ENCODE measurements at regions not wholly inside any gene's neighbourhood (a gene's known extent, or its start where the extent isn't known, plus 50 kb on each side); places are given as distances from the start of the nearest gene placed in this dataset.

DNA sequence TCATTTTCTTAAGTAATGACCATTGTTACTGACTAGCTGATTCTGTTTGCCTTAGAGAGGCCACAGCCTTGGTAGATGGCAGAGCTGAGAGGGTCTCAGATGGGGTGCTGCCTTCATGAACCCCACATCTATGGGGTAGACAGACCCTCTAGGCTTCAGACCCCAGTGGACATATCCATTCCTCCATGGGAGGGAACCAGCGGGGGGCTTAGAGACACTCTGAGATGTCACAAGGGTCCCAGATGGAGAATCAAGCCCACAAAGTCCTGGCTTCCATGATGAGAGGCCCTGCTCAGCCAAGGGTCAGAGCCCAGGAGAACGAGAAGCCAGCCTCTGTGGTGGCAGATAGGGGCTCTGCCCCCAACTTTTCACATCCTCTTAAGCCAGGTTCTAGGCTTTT, 408.6 kb downstream of the TCERG1L start:
- ATAC-seq (no peak), DNase-seq (no peak)

DNA sequence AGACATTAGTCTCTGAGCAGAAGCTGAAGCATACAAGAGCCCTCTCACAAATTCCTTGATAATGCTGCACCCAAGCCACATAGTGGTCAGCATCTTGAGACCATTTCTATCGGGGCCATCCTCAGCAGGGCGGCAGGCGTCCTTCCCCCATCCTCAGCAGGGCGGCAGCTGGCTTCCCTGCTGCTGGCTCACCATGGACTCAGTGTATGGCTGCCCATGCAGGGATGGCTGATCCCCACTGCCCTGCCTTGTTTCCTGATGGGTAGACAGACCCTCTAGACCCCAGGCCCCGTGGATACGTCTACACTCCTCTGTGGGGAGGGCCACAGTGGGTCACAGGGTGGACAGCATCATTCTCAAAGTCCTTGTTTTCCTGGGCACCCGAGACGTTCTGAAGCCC, 406.8 kb downstream of the TCERG1L start:
- ATAC-seq, result no peak
- DNase-seq, result no peak

DNA sequence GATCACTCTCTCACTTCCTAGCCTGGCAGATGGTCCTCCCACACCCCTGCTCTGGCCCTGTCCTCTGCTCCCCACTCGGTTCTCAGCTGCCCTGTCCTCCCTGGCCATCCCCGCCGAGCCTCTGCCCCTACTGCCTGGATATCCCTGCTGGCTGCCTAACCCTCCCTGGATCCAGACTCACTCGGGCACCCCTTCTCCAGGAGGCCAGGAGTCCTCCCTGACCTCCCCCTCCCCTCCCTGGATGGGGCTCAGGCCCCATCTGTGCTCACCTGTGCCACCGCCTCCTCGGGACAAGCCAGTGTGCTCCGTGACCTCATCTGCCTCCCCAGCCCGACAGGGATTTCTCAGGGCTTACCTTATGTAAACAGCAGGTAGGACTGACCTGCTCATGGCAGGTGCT, 406.1 kb downstream of the TCERG1L start:
- no peak for DNase-seq
- ATAC-seq, result no peak

DNA sequence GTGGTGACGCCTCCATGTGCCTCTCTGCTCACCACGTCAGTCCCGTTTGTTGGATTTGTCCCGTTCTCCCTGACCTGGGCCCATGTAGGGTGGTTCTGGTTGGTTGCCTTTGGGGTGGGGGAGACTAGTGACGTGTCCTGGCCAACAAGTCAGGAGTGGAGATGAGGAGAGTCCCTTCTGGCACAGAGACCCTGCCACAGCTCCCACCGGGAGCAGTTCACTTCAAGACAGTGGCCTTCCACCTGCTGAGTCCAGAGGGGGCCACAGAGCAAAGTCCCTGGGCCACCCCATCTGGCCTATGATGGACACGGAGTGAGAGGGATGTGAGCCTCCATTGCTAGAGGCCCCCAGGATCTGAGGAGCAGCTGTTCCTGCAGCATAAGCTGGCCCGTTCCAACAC, 405.6 kb downstream of the TCERG1L start:
- ATAC-seq (no peak), DNase-seq (no peak)

DNA sequence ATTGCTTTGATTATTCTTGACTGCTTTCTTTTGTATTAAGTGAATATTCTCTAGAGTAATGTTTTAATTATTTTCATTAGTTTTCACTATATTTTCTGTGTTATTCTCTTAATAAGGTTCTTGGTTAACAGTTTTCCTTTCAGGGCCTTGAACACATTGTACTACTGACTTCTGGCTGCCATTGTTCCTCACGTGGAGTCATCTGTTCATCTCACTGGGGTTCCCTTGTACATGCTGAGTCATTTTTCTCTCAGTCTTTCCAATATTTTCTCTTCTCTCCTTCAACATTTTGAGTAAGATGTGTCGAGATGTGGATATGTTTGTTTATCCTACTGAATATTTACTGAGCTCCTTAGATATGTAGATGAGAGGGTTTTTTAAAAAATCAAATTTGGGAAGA, 400.7 kb downstream of the TCERG1L start:
- ATAC-seq, result no peak

DNA sequence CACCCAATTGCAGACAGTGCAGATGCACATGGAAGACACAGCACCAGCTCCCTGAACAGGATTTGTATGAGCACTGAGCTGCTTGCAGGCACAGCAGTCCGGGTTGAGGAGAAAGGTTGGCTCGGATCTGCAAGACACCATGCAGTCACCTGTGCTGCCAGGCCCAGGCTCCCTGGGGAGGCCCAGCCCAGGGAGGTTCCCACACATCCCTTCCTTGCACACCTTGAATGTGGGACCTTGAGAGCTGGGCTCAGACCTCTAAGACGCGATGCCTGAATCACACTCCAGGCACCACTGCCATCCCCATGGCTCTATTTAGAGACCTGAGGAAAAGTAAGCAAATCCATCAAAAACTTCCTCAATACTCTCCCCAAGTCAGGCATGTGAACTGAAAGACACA, 397.7 kb downstream of the TCERG1L start:
- ATAC-seq (no peak), DNase-seq (no peak)

More for the DNA sequence above, 400.7 kb downstream of the TCERG1L start:
- no peak for DNase-seq

DNA sequence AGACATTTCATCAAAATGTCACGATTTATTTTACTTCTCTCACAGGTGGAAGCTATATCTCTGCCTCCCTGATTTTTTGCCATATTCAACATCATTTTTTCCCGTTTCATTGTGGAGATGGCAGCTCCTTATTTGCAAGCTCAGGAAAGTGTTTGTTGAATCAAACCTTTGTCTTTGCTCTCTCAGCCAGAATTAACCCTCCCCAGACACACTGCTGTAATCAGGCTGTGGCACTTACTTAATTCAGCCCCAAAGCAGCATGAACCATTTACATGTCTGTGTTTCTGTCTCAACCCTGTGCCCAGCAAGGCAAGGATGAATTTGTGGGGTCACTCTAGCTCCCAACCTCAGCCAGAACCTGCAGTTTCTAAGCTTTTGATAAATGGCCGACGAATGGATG, 397.2 kb downstream of the TCERG1L start:
- DNase-seq (no peak), ATAC-seq (no peak)

DNA sequence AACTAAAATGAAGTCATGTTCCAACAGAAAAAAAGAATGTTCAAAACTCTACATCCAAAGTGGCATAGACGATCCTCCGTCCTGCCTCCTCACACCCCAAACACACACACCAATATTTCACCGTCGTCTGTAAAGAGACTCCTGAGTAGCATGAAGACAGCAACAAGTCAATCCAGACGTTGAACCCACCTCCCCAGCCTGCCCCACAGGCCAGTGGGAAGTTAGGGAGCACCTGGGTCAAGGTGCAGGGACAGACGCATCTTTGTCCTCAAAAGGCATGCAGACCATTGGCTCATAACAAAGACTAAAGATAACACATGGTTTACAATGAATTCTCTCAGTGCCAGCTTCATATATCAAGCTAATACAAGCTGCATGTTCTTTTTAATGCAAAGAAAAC, 396.5 kb downstream of the TCERG1L start:
- ATAC-seq (no peak), DNase-seq (no peak)

DNA sequence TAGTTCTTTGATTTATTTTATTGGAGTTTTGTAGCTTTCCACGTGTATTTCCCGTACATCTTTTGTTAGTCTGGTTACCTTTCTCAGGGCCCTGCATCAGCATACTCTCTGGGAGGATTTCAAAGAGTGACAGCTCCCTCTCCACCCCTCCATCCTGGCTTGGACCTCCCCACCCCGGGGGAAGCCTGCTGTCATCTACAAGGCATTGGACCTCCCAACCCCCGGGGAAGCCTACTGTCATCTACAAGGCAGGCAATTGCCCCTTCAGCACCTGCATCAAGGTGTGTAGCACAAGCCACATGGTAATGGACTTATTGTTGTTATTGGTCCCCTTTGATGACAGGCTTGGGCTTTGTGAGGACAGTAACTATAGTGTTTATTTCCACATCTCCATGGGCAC, 390.1 kb downstream of the TCERG1L start:
- ATAC-seq (no peak), DNase-seq (no peak)

DNA sequence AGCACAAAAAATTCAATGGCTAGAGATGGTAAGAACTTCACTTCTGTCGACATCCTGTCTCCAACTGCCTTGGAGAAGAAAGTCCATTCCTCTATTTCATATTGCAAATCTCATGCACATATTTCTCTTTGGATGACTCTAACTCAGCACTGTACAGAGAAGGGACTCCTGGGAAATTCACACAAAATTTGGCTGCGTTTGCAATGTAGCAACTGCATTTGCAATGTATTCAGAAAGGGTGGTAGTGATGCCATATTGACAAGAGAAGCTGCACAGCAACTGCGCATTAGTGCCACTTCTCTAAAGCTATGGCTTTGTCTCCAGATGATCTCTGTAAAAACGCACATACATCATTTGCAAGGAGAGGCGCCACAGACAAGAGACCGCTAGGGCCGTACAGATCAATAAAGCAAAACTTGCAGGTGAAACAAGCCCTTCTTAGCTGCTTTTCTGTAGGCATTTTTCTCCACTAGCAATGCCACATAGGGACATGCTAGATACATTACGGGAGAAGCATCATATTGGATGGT, 389.5 kb downstream of the TCERG1L start:
- DNase-seq (no peak), ATAC-seq (no peak)

DNA sequence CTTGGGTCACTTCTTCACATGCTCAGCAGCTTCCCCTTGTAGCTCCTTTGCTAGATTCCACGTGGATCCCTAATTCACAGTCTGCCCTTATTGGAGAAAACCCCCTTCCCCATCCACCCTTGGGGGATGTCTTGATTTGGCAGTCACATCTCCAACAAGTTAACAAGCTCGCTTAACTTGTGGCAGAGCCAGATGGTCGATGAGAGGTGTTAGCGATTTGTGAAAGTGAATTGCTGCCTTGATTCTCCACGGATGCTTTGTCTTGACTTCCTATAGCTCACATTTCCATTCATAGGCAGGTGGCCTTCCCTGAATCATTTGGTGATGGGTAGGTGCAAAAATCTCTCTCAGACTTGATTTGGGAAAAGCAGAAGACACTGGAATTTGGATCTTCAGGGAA, 387.9 kb downstream of the TCERG1L start:
- DNase-seq (no peak), ATAC-seq (no peak)

DNA sequence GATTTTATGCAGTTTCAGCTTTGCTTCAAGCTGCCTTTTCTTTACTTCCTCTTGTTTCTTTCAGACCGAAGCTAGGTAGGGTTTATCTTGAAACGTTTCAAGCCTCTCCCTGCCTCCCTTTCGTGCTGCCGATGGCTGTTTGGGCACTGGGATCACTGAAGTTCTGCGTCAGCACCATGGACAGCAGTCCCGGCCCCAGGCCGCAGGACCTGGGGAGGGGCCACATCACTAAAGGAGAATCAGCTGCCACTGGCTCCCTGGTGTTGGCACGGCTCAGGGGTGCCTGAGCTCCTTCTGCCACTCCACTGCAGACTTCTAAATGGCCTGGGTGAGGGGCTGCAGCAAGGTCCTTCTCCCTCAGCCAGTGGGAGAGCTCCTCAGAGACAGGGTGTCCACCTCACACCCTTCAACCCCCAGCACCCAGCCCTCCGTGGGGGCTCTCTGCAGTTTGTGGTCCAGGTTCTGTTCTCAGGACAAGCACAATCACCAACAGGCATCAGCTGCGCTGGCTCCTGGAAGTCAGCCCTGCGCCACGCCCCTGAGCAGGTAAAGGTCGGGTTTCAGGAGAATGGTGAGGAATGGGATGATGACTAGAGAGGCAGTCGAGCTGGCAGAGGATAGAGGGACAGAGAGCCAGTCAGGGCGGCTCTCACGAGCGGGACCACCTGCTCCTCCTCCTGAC, 387.2 kb downstream of the TCERG1L start:
- ATAC-seq (no peak), DNase-seq (peak; percentile 6)

DNA sequence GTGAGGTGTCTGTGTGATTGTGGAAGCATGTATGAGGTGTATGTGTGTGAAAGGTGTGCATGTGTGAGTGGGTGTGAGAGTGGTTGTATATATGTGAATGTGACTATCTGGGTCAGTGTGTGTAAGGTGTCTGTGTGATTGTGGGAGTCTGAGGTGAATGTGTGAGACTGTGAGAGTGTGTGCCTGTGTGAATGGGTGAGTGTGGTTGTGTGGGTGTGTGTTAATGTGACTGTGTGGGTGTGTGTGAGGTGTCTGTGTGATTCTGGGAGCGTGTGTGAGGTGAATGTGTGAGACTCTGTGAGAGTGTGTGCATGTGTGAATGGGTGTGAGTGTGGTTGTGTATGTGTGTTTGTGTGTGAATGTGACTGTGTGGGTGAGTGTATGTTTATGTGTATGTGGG, 385.1 kb downstream of the TCERG1L start:
- DNase-seq (no peak), ATAC-seq (no peak)

DNA sequence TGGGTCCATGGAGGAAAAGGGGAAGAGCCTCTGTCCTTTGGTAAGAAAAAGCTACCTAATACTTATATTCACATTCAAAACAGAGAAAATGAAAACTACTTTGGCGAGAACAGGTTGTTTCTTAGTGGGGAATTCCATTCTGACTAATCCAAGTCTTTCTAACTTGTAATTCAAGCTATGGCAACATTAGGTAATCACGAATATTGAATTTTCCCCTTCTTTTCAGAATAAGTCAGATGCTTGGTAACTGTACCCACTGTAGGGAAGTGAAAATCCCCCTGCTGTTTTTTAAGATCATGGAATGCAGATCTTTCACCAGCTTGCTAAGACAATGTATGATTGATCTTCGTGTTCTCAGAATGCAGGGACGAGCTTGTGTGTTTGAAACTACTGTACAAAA, 384.4 kb downstream of the TCERG1L start:
- ATAC-seq (no peak), DNase-seq (no peak)

DNA sequence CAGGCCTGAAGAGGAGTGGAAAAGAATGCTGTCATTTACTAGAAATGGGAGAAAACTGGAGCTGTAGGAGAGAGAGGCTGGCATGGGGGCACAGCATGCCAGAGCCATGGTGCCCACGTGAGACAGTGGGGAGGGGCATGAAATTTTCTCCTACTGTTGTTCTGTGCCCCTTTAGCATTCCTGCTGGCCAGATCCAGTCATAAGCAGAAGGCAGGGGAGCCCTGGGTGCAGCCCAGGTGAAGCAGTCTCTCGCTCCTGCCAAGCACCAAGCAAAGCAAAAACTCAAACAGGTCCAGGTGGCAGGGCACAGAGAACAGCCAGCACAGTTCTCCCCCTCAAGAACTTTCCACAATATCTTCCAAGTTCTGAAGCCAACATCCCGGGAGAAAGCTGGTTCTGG, 383.2 kb downstream of the TCERG1L start:
- ATAC-seq (no peak), DNase-seq (no peak)

DNA sequence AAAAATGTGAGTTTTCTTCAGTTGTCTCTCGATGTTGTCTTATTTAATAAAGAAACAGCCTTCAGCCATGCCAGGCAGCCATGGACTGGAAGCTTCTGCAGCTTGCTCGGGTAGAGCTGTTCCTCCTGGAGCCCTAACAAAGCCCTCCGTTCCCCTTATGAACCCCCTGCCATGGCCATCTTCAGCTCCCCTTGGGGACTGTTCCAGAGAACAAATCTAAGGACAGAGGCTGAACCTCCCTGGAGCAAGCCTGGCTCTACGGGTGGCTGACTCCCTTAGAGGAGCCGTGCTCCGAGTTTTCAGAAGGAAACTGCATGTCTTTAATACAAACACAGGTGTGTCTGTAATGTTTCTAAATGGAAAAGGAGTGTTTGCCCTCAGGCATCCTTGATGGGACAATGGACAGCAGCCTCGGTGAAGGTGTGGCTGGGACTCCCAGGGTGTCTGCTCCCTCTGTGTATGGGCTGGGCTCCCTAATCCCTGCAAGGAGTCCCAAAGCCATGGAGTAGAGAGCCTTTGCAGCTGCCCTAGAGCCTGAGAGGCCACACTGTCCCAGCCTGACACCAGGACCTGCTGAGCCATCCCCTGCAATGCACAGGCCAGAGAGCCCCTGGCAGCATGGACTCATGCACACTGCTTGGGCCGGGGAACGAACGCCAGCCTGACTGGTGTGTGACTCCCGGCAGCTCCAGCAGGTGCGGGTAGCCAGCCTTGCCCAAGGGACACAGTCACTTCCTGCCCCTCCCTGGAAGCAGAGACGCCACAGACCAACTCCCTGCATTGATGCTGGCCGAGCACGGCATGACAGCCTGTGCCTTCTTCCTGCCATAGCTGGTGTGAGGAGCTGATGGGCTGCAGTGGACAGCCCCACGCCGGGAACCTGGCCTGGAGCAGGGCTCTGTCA, 381.8 kb downstream of the TCERG1L start:
- ATAC-seq (no peak), DNase-seq (no peak)

DNA sequence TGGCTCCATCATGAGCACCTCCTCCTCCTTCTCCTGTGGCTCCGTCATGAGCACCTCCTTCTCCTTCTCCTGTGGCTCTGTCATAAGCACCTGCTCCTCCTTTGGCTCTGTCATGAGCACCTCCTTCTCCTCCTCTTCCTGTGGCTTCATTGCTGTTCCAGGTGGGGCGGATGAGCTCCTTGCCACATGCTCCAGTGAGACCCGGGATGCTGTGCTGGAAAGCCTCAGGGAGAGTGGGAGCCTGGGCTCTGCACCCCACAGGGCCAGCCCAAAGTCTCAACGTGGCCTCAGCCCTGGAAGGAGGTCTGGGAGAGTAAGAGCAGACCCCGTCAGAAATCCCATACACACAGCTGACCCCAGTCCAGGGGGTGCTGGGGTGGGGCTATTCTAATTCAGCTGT, 380.7 kb downstream of the TCERG1L start:
- DNase-seq, result no peak
- ATAC-seq, result no peak

DNA sequence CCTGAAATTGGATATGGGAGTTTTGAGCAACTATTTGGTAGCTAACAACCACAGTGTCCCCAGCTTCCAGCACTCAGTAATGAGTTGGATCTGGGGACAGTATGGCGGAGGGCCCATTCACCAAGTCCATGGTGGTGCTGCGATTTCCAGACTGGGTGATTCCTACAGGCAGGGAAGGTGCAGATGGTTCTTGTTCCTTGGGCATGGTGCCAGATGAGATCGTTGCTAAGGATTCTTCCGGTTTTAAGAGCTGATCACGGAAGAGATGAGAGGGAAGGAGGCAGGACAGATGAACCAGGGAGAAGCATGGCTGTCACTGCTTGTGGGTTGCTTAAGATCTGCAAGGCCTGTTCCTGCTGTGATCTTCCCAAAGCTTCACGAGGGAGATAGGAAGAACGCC, 380.3 kb downstream of the TCERG1L start:
- DNase-seq, result no peak

DNA sequence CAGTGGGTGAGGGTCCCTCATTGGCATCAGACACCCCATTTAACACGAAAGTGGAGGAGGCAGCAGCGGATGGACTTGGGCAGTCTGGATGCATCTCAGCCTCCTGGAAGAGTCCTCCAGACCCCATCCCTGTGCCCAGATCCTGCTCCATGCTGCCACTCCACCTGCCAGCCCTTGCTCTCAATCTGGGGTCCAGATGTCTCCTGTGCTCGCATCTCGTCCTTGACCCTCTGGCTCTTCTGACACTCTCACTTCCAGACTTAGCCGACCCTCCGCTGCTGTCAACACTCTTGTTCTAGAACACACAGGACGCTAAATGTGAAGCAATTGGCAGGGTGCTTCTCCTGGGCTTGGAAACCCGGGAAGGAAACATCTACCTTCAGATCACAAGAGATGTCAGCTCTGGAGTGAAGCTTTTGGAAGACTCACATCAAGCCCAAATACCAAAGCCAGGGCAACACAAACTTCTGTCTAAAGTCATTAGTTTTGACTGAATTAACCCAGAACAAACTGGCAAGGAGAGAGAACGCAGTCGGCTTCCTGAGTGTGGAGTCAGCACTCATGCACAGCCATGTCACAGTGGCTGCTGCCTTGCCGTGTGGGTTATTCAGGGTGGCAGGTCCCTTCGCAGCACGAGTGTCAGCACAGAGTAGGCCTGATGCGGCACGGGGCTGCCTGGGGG, 379.1 kb downstream of the TCERG1L start:
- no peak for ATAC-seq
- no peak for DNase-seq

More for the DNA sequence above, 380.3 kb downstream of the TCERG1L start:
- no peak for ATAC-seq

DNA sequence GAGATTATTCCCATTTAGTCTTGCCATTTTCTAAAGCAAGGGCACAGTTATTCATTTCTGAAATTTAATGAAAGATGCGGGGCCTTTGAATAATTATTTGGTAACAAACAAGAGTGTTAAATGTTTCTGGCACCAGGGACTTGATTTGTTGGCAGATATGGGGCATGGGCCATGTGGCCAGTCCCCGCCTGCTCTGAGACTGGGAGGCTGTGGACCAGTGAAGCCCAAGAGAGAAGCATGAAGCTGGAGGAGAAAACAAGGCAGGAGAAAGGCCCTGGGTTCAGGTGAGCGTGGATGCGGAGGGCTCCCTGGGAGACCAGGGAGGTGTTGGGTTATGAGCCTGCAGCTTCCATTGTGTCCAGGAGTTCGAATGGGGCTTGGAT, 378.5 kb downstream of the TCERG1L start:
- no peak for DNase-seq
- no peak for ATAC-seq

DNA sequence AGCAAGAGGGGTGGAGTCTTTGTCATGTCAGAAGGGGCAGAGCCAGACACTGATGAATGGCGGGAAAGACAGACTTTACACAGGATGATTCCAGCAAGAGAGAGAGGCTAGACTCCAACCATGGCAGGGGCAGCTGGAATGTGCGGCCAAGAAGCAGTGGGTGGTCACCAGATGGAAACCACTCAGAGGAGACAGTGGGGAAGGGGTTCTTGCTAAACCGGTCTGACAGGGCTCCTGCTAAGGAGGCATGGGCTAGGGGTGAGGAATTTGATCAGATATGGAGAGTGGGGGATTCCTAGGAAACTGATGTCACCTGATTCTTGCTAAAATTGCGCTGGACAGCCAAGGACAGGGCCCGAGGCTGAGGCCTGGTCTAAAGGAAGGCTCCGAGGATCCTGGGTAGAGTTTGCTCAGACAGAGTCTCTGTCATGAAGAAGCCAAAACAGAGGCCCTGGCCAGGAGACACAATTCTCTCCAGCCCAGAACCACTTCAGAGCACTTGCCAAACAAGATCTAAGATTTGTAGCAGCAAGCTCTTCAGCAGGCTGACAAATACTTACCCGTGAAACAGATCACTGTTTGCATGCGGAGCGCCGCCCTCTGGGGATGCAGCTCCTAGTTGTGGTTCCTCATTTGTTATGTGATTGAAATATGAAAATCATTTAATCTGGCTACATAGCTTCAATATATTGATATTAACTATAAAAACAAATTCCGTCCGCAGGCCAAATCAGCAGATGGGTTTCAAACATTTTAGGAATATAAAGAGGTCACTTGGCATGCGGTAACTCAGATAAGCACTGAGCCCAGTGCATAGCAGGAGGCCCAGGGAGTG, 377.0 kb downstream of the TCERG1L start:
- no peak for DNase-seq
- ATAC-seq, result no peak

DNA sequence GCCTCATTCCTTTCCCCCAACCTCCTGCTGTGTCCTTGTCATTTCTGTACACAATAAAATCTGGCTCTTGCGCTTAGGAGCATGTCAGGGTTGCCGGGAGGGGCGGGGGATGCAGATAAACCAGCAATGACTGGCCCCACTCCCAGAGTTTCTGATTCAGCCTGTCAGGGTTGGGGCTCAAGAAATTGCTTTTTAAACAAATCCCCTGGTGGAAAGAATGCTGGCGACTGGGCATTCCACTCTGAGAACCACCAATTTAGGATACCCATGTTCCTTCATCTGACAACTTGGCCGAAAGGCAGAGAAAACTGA, 376.4 kb downstream of the TCERG1L start:
- no peak for DNase-seq
- no peak for ATAC-seq

All from stimulated activated naive CD8-positive, alpha-beta T cell treated with anti-CD3 and anti-CD28 coated beads, Interleukin-15, Interleukin-2, amounts not matched to agents 100 U/mL and 50 U/mL, for 24 hours (primary cell).